ENCODE measurements at regions not wholly inside any gene's neighbourhood (a gene's known extent, or its start where the extent isn't known, plus 50 kb on each side); places are given as distances from the start of the nearest gene placed in this dataset.

DNA sequence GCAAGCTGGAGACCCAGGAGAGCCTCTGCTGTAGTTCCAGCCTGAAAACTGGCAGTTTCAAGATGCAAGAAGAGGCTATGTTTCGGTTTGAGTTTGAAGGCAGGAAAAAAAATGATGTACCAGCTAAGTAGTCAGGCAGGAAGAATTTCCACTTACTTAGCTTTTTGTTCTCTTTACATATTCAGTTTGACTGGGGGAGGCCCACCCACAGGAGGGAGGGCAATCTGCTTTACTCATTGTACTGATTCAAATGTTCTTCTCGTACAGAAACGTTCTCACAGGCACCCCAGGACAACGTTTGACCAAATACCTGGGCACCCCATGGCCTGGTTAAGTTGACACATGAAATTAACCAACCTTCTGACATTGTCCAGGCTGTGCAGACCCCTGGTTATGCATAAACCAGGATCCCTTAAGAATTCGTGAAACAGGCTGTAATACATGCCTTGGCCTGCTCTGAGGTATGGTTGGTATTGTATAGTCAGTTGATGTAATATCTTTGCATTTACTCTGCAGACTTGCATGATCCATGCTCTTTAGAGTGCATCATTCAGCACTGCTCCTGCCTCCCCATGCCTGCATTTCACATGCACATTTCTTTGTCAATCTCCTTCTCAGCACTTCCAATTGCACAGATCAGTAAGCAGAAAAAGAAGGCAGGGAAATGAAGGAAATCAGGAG, 687.1 kb downstream of the TAF11L14 start:
- DNase-seq (ENCODE audit: low read depth): no peak

DNA sequence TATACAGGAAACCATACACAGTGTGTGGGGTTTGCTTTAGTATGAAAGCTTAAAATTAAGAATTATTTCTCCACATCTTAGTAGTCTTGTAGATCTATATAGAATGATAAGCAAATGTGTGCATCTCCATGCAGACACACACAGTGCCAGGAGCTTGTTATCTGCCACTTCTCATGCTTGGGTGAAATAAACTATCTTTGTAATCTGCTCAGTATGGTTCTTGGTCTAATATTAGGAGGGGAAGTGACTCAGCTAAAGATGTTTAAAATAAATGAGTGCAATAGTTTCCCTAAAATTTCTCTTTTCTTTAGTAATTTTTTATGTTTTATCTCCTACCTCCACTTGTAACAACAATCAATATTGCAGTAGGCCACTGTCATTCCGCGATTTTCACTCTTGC, 689.6 kb downstream of the TAF11L14 start:
- DNase-seq (ENCODE audit: low read depth): no peak
- TF ChIP-seq, protein P1, sequence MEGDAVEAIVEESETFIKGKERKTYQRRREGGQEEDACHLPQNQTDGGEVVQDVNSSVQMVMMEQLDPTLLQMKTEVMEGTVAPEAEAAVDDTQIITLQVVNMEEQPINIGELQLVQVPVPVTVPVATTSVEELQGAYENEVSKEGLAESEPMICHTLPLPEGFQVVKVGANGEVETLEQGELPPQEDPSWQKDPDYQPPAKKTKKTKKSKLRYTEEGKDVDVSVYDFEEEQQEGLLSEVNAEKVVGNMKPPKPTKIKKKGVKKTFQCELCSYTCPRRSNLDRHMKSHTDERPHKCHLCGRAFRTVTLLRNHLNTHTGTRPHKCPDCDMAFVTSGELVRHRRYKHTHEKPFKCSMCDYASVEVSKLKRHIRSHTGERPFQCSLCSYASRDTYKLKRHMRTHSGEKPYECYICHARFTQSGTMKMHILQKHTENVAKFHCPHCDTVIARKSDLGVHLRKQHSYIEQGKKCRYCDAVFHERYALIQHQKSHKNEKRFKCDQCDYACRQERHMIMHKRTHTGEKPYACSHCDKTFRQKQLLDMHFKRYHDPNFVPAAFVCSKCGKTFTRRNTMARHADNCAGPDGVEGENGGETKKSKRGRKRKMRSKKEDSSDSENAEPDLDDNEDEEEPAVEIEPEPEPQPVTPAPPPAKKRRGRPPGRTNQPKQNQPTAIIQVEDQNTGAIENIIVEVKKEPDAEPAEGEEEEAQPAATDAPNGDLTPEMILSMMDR (conservative IDR thresholded peaks at IDR 0.05; ENCODE audit: control insufficient read depth, insufficient read depth, low read depth, low read length): no peak
- no peak overlapping the region for H3K4me3 ChIP-seq (ENCODE audit: control insufficient read depth, low read depth, low read length)

More for the DNA sequence above, 687.1 kb downstream of the TAF11L14 start:
- no peak overlapping the region for H3K4me3 ChIP-seq (ENCODE audit: control insufficient read depth, low read depth, low read length)
- TF ChIP-seq, protein P1 (conservative IDR thresholded peaks at IDR 0.05; ENCODE audit: control insufficient read depth, insufficient read depth, low read depth, low read length): no peak

DNA sequence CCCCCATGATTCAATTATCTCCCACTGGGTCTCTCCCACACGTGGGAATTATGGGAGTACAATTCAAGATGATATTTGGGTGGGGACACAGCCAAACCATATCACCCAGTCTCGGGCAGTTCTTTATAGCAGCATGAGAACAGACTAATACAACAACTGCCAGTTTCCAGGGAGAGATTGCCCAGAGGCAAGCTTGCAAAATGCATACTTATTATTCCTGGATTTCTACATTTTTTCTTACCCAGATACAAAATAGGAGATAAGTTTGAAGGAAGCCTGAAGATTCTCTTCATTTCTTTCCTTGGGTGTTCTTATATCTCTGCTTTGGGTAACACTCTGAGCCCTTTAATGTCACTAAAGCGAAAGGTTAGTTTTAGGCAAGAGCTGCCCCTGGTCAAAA, 691.2 kb downstream of the TAF11L14 start:
- TF ChIP-seq, protein P1 (conservative IDR thresholded peaks at IDR 0.05; ENCODE audit: control insufficient read depth, insufficient read depth, low read depth, low read length): no peak
- H3K4me3 ChIP-seq (ENCODE audit: control insufficient read depth, low read depth, low read length): no peak overlapping the region
- no peak for DNase-seq (ENCODE audit: low read depth)

DNA sequence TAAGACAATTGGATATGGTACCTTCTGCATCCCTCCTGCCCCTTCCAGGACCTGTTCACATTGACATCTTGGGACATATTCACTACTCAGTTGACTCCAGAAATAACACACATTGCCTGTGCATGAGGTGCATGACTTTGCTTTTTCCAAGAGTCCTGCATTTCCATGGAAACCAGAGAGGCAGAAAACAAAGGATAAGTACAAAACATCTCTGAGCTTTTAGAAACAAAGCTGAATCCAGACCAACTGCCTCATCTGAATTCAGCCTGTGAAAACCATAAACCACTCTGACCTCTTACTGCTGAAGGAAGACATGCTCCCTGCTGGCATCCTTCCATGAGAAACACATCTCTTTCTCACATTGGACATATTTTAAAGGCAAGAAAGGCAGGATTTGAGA, 695.1 kb downstream of the TAF11L14 start:
- no peak for DNase-seq (ENCODE audit: low read depth)

DNA sequence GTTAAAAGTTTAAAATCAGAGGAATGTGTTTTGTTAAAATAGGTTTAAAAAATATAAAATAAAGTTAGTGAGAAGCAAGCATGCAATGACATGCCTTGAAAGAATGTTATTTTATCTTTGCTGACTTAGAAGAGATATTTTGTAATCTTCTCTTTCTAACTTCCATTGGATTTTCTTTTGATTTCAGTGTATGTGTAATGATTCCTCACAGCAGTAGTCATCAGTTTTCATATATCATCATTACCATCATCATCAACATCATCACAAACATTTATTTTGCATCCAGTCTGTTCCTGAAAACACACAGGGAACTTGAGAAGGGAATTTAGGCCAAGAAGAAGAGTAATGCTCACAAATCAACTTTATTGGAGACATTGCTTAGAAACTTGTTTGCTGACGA, 699.6 kb downstream of the TAF11L14 start:
- DNase-seq (ENCODE audit: low read depth): no peak
- TF ChIP-seq, protein P1 (conservative IDR thresholded peaks at IDR 0.05; ENCODE audit: control insufficient read depth, insufficient read depth, low read depth, low read length): no peak
- H3K4me3 ChIP-seq (ENCODE audit: control insufficient read depth, low read depth, low read length): no peak overlapping the region

More for the DNA sequence above, 695.1 kb downstream of the TAF11L14 start:
- no peak overlapping the region for H3K4me3 ChIP-seq (ENCODE audit: control insufficient read depth, low read depth, low read length)
- TF ChIP-seq, protein P1 (conservative IDR thresholded peaks at IDR 0.05; ENCODE audit: control insufficient read depth, insufficient read depth, low read depth, low read length): no peak

DNA sequence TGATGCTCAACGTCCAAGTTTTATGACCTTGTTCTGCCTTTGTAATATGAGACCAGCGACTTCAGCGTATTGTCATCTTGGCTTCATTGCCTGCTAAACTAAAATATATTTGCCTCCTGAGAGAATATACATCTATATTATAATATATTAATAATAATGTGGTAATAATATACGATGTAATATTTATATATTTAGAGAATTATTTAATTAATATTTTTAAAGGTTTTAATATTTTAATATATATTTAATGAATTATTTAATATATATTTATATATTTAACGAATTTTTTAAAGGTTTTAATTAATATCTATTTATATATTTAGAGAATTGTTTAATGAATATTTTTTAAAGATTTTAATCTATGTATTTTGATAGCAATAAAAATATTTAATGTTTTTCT, 700.7 kb downstream of the TAF11L14 start:
- DNase-seq (ENCODE audit: low read depth): no peak
- TF ChIP-seq, protein P1 (conservative IDR thresholded peaks at IDR 0.05; ENCODE audit: control insufficient read depth, insufficient read depth, low read depth, low read length): no peak
- no peak overlapping the region for H3K4me3 ChIP-seq (ENCODE audit: control insufficient read depth, low read depth, low read length)
